Sigmoid colon (tissue), 6 donors: ENCODE measurements at regions not wholly inside any gene's neighbourhood (a gene's known extent, or its start where the extent isn't known, plus 50 kb on each side); places are given as distances from the start of the nearest gene placed in this dataset.

ENCODE experiments used
- DNase-seq: peaks from one replicate; pipeline ENCODE4 v3.0.0-alpha.2; 2019
- H3K27ac ChIP-seq, 4 donors: fragments of 200-600 bp; sonication (generic); one replicate each; pipeline ENCODE4 v1.5.1; 2016 to 2019; ENCODE audit warnings: mild to moderate bottlenecking in 1 of 4
- H3K27me3 ChIP-seq, 3 donors: fragments of 200-600 bp; sonication (generic); one replicate each; pipeline ENCODE4 v1.5.1; 2019; ENCODE audit warnings: mild to moderate bottlenecking in 1 of 3
- H3K36me3 ChIP-seq, 4 donors: fragments of 200-600 bp; sonication (generic); one replicate each; pipeline ENCODE4 v1.5.1; 2016 to 2019
- H3K4me1 ChIP-seq, 4 donors: fragments of 200-600 bp; sonication (generic); one replicate each; pipeline ENCODE4 v1.5.1; 2017 to 2019
- H3K4me3 ChIP-seq, 4 donors: fragments of 200-600 bp; sonication (generic); one replicate each; pipeline ENCODE4 v1.5.1; 2017 to 2019; ENCODE audit warnings: mild to moderate bottlenecking in 2 of 4, moderate library complexity in 1 of 4
- H3K9me3 ChIP-seq, 4 donors: fragments of 200-600 bp in 3 of 4; sonication (generic) in 3 of 4; one replicate each; pipeline versions ENCODE4 v1.5.1 to v1.6.1; 2013 to 2019
- CTCF ChIP-seq, 4 experiments: fragments of 450-650 bp in 3 of 4; fragments of 200-600 bp in 1 of 4; IDR thresholded peaks; one replicate each; pipeline ENCODE4 v1.5.1; 2016 to 2019; ENCODE audit warnings: antibody characterized with exemption in 4 of 4, mild to moderate bottlenecking in 3 of 4, moderate library complexity in 2 of 4
- EP300 ChIP-seq, 4 donors: sonication (generic); formaldehyde crosslinking; IDR thresholded peaks; one replicate each; pipeline ENCODE4 v1.6.1; 2017; ENCODE audit warnings: antibody characterized with exemption in 4 of 4
- POLR2A ChIP-seq, 2 donors: fragments of 450-650 bp; IDR thresholded peaks; one replicate each; pipeline ENCODE4 v1.6.1; 2016; ENCODE audit warnings: antibody characterized with exemption in 2 of 2, mild to moderate bottlenecking in 2 of 2, moderate library complexity in 2 of 2
- POLR2AphosphoS5 ChIP-seq, 4 donors: sonication (generic); formaldehyde crosslinking; IDR thresholded peaks; one replicate each; pipeline ENCODE4 v1.6.1; 2017; ENCODE audit warnings: antibody characterized with exemption in 4 of 4
- WGBS, 2 donors: extraction: QIAGEN DNeasy Blood & Tissue Kit; methylation state at CpG; one replicate each; pipeline ENCODE4 v1.1.7; 2013; 5-methylcytosine and 5-hydroxymethylcytosine counted together
- intact Hi-C: fragments of 100-400 bp; cut with DNase I; formaldehyde crosslinking; loops from one replicate; pipeline ENCODE4 v1.15.1; 2023
- donor health status: healthy with polysubstance abuse.
- donor health status: healthy.

DNA sequence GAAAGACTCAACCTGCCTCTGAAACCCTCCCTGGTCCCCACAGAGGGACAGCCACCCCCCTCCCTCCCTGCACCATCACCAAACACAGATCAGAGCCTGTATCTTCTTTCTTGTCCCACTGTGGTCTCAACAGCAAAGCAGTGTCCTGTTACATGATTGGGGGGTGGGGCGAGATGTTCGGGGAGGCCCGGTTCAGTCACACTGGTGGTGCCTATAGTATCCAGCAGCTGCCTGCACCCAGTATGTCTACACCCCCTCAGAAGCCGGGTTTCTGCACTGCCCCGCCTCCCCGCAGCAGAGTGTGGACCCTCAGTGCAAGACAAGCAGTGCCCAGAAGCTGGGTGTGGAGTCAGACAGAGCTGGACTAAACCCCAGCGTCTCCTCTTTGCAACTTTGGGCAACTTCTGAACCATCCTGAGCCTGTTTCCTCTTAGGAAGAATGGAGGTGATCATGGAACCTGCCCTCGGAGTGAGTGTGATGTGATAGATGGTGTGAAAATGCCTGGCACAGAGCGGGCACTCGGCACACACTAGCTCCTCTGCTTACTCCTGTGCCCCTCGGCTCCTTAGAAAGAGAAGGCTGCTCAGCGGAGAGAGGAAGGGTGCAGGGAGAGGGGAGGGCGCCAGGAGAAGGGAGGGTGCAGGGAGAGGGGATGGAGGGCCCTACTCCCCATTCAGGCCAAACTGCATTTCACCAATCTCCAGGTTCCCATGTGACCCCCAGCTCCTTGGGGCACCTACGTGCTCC, 84.0 kb upstream of the TNRC6C start:
- Histone ChIP-seq H3K36me3 (no peaks in the 10 kb centered on the region), H3K27me3 (no peaks in the 10 kb centered on the region), H3K9me3 (peaks cover 0 to 6% (median 2%) of the 10 kb centered on the region in 4 donors), H3K4me1 (no peaks in the 10 kb centered on the region), H3K27ac (no peak overlapping the region), H3K4me3 (no peak overlapping the region)
- intact Hi-C loops: no loop called here
- no peak for DNase-seq
- TF ChIP-seq POLR2AphosphoS5 (IDR thresholded peaks at IDR 0.05) (no peak), CTCF (IDR thresholded peaks at IDR 0.05) (no peak), EP300 (IDR thresholded peaks at IDR 0.05) (no peak), POLR2A (IDR thresholded peaks at IDR 0.05) (no peak)
- 82 to 88% methylated on average over 14 of the region's 14 CpGs for WGBS, 2 donors

GRCh38 chr17:77875051-77875780, 83.3 kb upstream of the TNRC6C start:
- no peaks in the 10 kb centered on the region for H3K36me3 ChIP-seq
- no peak overlapping the region for H3K4me3 ChIP-seq
- 65 to 85% methylated on average over 5 of the region's 5 CpGs for WGBS, 2 donors
- H3K27me3 ChIP-seq: no peaks in the 10 kb centered on the region
- H3K27ac ChIP-seq: no peak overlapping the region
- TF ChIP-seq CTCF (IDR thresholded peaks at IDR 0.05) (no peak), EP300 (IDR thresholded peaks at IDR 0.05) (no peak), POLR2A (IDR thresholded peaks at IDR 0.05) (no peak), POLR2AphosphoS5 (IDR thresholded peaks at IDR 0.05) (no peak)
- no peak for DNase-seq
- H3K9me3 ChIP-seq: peaks cover 0 to 6% (median 2%) of the 10 kb centered on the region in 4 donors
- H3K4me1 ChIP-seq: no peaks in the 10 kb centered on the region
- intact Hi-C loops: no loop called here

DNA sequence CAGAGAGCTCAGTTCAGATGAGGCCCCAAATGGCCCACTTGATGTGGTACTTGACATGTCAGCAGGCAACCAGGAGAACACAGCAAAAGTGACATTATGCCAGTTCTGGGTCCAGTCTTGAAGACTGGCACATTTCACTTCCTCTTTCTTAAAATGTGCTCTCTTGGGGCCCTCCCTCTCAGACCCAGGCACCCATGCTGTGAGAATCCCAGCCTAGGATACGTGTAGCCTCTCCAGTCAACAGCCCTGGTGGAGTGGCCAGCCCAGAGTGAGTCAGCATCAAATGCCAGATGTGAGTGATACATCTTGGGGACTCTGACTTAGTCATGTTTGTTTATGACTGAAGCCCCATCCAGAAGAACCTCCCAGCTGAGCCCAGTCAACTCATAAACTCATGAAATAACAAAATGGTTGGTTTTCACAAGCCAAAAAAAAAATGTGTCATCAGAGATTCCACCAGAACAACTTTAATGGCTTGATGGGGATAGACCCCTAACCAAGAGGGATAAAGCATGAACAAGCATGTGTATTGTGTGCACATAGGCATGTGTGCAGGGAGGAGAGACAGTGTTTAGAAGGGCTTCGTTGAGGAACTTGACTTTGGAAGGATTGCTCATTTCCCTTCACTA, 82.5 kb upstream of the TNRC6C start:
- no peak for DNase-seq
- WGBS, 2 donors: 80 to 84% methylated on average over 2 of the region's 2 CpGs
- Histone ChIP-seq H3K4me3 (no peak overlapping the region), H3K36me3 (no peaks in the 10 kb centered on the region), H3K9me3 (peaks cover 0 to 6% (median 2%) of the 10 kb centered on the region in 4 donors), H3K27me3 (no peaks in the 10 kb centered on the region), H3K27ac (no peak overlapping the region), H3K4me1 (peaks cover 0 to 3% (median 1%) of the 10 kb centered on the region in 4 donors)
- intact Hi-C loops: no loop called here
- TF ChIP-seq POLR2A (IDR thresholded peaks at IDR 0.05) (no peak), CTCF (IDR thresholded peaks at IDR 0.05) (no peak), POLR2AphosphoS5 (IDR thresholded peaks at IDR 0.05) (no peak), EP300 (IDR thresholded peaks at IDR 0.05) (no peak)

- Histone ChIP-seq H3K27me3 (no peaks in the 10 kb centered on the region), H3K27ac (no peak overlapping the region), H3K4me3 (no peak overlapping the region), H3K36me3 (no peaks in the 10 kb centered on the region), H3K4me1 (peaks cover 0 to 13% (median 9%) of the 10 kb centered on the region in 4 donors), H3K9me3 (peaks cover 0 to 6% (median 2%) of the 10 kb centered on the region in 4 donors)
- DNase-seq: no peak
- intact Hi-C loops: no loop called here
- TF ChIP-seq POLR2AphosphoS5 (IDR thresholded peaks at IDR 0.05) (no peak), CTCF (IDR thresholded peaks at IDR 0.05) (no peak), EP300 (IDR thresholded peaks at IDR 0.05) (no peak), POLR2A (IDR thresholded peaks at IDR 0.05) (no peak)
- 75 to 80% methylated on average over 3 of the region's 3 CpGs for WGBS, 2 donors
These were observed 81.5 kb upstream of the TNRC6C start for GRCh38 chr17:77877036-77877435.
